Kidney (tissue), 13 donors: ENCODE measurements at regions not wholly inside any gene's neighbourhood (a gene's known extent, or its start where the extent isn't known, plus 50 kb on each side); places are given as distances from the start of the nearest gene placed in this dataset.
"Not testable (repeated sequence)": the region's sequence is repeated elsewhere in the genome, so short reads cannot be mapped to it uniquely, and the experiment has no call there.

Experiments
- DNase-seq, 5 donors: peaks; one replicate each; pipeline ENCODE4 v3.0.0-alpha.2; 2013 to 2020
- FAIRE-seq: peaks from 2 replicates; lab custom pipeline; 2012; peaks lifted over from hg19 to GRCh38; lab: Jason Lieb, UNC
- H3K27ac ChIP-seq, 2 donors: one replicate each; pipeline ENCODE4 v1.7.0; 2013; ENCODE audit warnings: low read depth in 2 of 2, low read length in 2 of 2, inconsistent platforms in 1 of 2
- H3K27me3 ChIP-seq: one replicate; pipeline ENCODE4 v1.7.1; 2013; ENCODE audit warnings: low read length, inconsistent platforms; ENCODE audit not compliant: control insufficient read depth, insufficient read depth
- H3K36me3 ChIP-seq, 3 donors: one replicate each; pipeline versions ENCODE4 v1.7.0 to v1.7.1; 2013; ENCODE audit warnings: low read length in 3 of 3, control low read depth in 1 of 3, inconsistent platforms in 1 of 3; ENCODE audit not compliant: insufficient read depth in 3 of 3, control insufficient read depth in 2 of 3
- H3K4me1 ChIP-seq, 3 donors: one replicate each; pipeline versions ENCODE4 v1.7.0 to v1.7.1; 2013; ENCODE audit warnings: low read length in 3 of 3, inconsistent platforms in 1 of 3, low read depth in 1 of 3; ENCODE audit not compliant: control insufficient read depth in 2 of 3, insufficient read depth in 2 of 3
- H3K4me3 ChIP-seq, 3 donors: one replicate each; pipeline versions ENCODE4 v1.7.0 to v1.8.1; 2013; ENCODE audit warnings: low read length in 3 of 3, control low read depth in 1 of 3, inconsistent platforms in 1 of 3
- H3K9ac ChIP-seq, 3 donors: one replicate each; pipeline versions ENCODE4 v1.7.0 to v1.7.1; 2013; ENCODE audit warnings: low read length in 3 of 3, control low read depth in 1 of 3, inconsistent platforms in 1 of 3
- H3K9me3 ChIP-seq, 3 donors: one replicate each; pipeline versions ENCODE4 v1.7.0 to v1.7.1; 2013; ENCODE audit warnings: low read length in 3 of 3, control low read depth in 1 of 3, inconsistent platforms in 1 of 3; ENCODE audit not compliant: control insufficient read depth in 2 of 3, insufficient read depth in 1 of 3
- CTCF ChIP-seq: IDR thresholded peaks from 3 replicates; pipeline ENCODE4 v1.5.1; 2012; ENCODE audit warnings: mild to moderate bottlenecking, moderate library complexity, borderline replicate concordance; ENCODE audit not compliant: insufficient read depth; ENCODE audit errors: extremely low read depth
- intact Hi-C: fragments of 100-400 bp; cut with DNase I; formaldehyde crosslinking; loops from one replicate; pipeline ENCODE4 v1.11.1; 2022
- donor health status: control.
- donor health status: control.
- donor health status: control.
- donor health status: control.
- donor health status: control.
- donor health status: DM: yes; HTN: yes; CAD: no.
- donor health status: Normal renal cell carcinoma (clear cell type).

DNA sequence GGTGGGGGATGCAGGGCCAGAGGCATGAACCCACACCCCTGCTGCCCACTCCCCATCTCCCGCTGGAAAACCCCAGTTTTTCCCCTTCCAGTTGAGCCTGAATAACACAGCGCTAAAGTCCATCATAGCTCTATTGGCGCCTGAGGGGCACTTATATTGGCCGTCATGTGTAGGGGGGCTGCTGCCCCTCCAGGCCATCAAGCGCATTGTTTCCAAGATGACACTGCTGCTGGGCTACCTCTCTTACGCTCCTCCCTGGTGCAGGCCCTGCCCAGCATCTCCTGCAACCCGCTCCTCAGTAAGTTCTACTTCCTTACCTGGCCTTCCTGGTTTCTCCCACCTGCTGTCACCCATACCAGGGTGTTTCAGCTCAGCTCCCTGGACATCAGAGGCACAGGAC is 205.0 kb upstream of the RPL34 start:
- no peak overlapping the region for H3K27ac ChIP-seq
- no peak for TF ChIP-seq CTCF
- H3K4me3 ChIP-seq, result no peak overlapping the region
- FAIRE-seq (no peak), DNase-seq (no peak)
- no peaks in the 10 kb centered on the region for H3K27me3 ChIP-seq
- intact Hi-C loops, result no loop called here
- no peaks in the 10 kb centered on the region for H3K9me3 ChIP-seq
- no peak overlapping the region for H3K9ac ChIP-seq
- H3K4me1 ChIP-seq, result no peaks in the 10 kb centered on the region
- H3K36me3 ChIP-seq, result no peaks in the 10 kb centered on the region

DNA sequence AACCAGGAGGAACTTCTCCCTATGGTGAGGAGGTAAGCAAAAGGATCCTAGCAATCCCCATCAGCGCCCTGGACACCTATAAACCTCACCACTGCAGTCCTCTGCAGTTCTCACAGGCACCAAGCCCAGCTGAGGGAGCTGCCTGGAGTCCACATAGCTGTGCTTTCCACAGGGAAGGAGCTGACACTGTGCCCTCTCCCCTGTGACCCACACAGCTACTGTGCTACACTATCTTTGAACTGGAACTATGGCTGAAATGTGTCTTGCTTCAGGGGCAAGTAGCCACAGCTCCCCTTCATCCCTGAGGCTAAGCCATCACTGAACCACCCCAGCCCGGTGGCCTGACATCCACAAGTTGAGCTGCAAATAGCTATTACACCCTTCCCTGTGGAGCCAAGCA is 208.5 kb upstream of the RPL34 start:
- Histone ChIP-seq H3K4me3 (no peak overlapping the region), H3K4me1 (no peaks in the 10 kb centered on the region), H3K27me3 (no peaks in the 10 kb centered on the region), H3K9ac (no peak overlapping the region), H3K27ac (no peak overlapping the region), H3K9me3 (no peaks in the 10 kb centered on the region), H3K36me3 (no peaks in the 10 kb centered on the region)
- FAIRE-seq (no peak), DNase-seq (no peak)
- intact Hi-C loops, result no loop called here
- TF ChIP-seq CTCF, result no peak

DNA sequence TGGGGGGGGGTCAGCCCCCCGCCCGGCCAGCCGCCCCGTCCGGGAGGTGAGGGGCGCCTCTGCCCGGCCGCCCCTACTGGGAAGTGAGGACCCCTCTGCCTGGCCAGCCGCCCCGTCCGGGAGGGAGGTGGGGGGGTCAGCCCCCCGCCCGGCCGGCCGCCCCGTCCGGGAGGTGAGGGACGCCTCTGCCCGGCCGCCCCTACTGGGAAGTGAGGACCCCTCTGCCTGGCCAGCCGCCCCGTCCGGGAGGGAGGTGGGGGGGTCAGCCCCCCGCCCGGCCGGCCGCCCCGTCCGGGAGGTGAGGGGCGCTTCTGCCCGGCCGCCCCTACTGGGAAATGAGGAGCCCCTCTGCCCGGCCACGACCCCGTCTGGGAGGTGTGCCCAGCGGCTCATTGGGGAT is 210.7 kb upstream of the RPL34 start:
- H3K4me1 ChIP-seq, H3K27ac ChIP-seq, intact Hi-C loops, FAIRE-seq, DNase-seq, H3K4me3 ChIP-seq, H3K27me3 ChIP-seq, H3K36me3 ChIP-seq, H3K9ac ChIP-seq, H3K9me3 ChIP-seq: not testable (repeated sequence)

- intact Hi-C loops, result no loop called here
- no peaks in the 10 kb centered on the region for H3K36me3 ChIP-seq
- H3K27me3 ChIP-seq, result no peaks in the 10 kb centered on the region
- DNase-seq (no peak), FAIRE-seq (no peak)
- TF ChIP-seq CTCF, result no peak
- no peak overlapping the region for H3K4me3 ChIP-seq
- H3K9ac ChIP-seq, result no peak overlapping the region
- H3K4me1 ChIP-seq, result no peaks in the 10 kb centered on the region
- H3K27ac ChIP-seq, result no peak overlapping the region
- H3K9me3 ChIP-seq, result no peaks in the 10 kb centered on the region
Observed at GRCh38 chr4:108405586-108405985, 214.8 kb upstream of the RPL34 start.
